Ectodermal cell (in vitro differentiated cells): ENCODE measurements at regions not wholly inside any gene's neighbourhood (a gene's known extent, or its start where the extent isn't known, plus 50 kb on each side); places are given as distances from the start of the nearest gene placed in this dataset.
"Not testable (repeated sequence)": the region's sequence is repeated elsewhere in the genome, so short reads cannot be mapped to it uniquely, and the experiment has no call there.

Experiments
- H3K27ac ChIP-seq: 2 replicates; pipeline ENCODE4 v1.7.0; 2013; ENCODE audit warnings: mild to moderate bottlenecking, low read depth, low read length; ENCODE audit not compliant: insufficient read depth, poor library complexity, severe bottlenecking
- H3K27me3 ChIP-seq: 2 replicates; pipeline ENCODE4 v1.7.0; 2013; ENCODE audit warnings: mild to moderate bottlenecking, low read length; ENCODE audit not compliant: insufficient read depth, control insufficient read depth, poor library complexity, severe bottlenecking
- H3K36me3 ChIP-seq: one replicate; pipeline ENCODE4 v1.7.0; 2013; ENCODE audit warnings: low read length; ENCODE audit not compliant: control insufficient read depth, insufficient read depth
- H3K4me1 ChIP-seq: one replicate; pipeline ENCODE4 v1.7.0; 2013; ENCODE audit warnings: low read length; ENCODE audit not compliant: control insufficient read depth, insufficient read depth
- H3K4me3 ChIP-seq: 2 replicates; pipeline ENCODE4 v1.7.0; 2013; ENCODE audit warnings: low read depth, low read length, control low read depth; ENCODE audit not compliant: insufficient read depth
- H3K9me3 ChIP-seq: 2 replicates; pipeline ENCODE4 v1.7.0; 2013; ENCODE audit warnings: mild to moderate bottlenecking, low read length, moderate library complexity; ENCODE audit not compliant: control insufficient read depth
- WGBS, 2 experiments: methylation state at CpG; one replicate each; pipeline ENCODE4 v1.1.7; 2013; ENCODE audit warnings: missing lambda C conversion rate in 2 of 2; 5-methylcytosine and 5-hydroxymethylcytosine counted together

- not testable (repeated sequence) for H3K4me1 ChIP-seq, H3K4me3 ChIP-seq, H3K27ac ChIP-seq, H3K36me3 ChIP-seq, H3K9me3 ChIP-seq, H3K27me3 ChIP-seq
- 91 to 99% methylated on average over 3 of the region's 3 CpGs for WGBS, 2 experiments
These were observed 257.2 kb upstream of the ZNF337 start for GRCh38 chr20:25953876-25954275.

GRCh38 chr20:25935230-25935629 is 238.6 kb upstream of the ZNF337 start:
- not testable (repeated sequence) for H3K4me3 ChIP-seq, H3K4me1 ChIP-seq, H3K27me3 ChIP-seq, H3K36me3 ChIP-seq, H3K9me3 ChIP-seq, H3K27ac ChIP-seq
- WGBS, 2 experiments = no CpG with 5 or more reads among the region's 2 CpGs

- not testable (repeated sequence) for H3K27ac ChIP-seq, H3K9me3 ChIP-seq, H3K27me3 ChIP-seq, H3K36me3 ChIP-seq, H3K4me1 ChIP-seq, H3K4me3 ChIP-seq
- 73 to 82% methylated on average over 5 of the region's 5 CpGs for WGBS, 2 experiments
These were observed 236.2 kb upstream of the ZNF337 start for GRCh38 chr20:25932806-25933205.

GRCh38 chr20:25932170-25932569 is 235.5 kb upstream of the ZNF337 start:
- H3K9me3 ChIP-seq, H3K4me1 ChIP-seq, H3K27me3 ChIP-seq, H3K4me3 ChIP-seq, H3K27ac ChIP-seq, H3K36me3 ChIP-seq: not testable (repeated sequence)
- 81 to 100% methylated on average over 2 of the region's 2 CpGs for WGBS, 2 experiments

GRCh38 chr20:25902321-25902720 is 205.7 kb upstream of the ZNF337 start:
- not testable (repeated sequence) for H3K36me3 ChIP-seq, H3K27me3 ChIP-seq, H3K27ac ChIP-seq, H3K9me3 ChIP-seq, H3K4me1 ChIP-seq, H3K4me3 ChIP-seq

GRCh38 chr20:25898663-25899062 is 202.0 kb upstream of the ZNF337 start:
- H3K36me3 ChIP-seq, H3K27ac ChIP-seq, H3K27me3 ChIP-seq, H3K9me3 ChIP-seq, H3K4me1 ChIP-seq, H3K4me3 ChIP-seq: not testable (repeated sequence)
- 82 to 90% methylated on average over 5 of the region's 5 CpGs for WGBS, 2 experiments

- WGBS, 2 experiments = 94 to 97% methylated on average over 2 of the region's 2 CpGs
These were observed 182.4 kb upstream of the ZNF337 start for GRCh38 chr20:25879096-25879495.

GRCh38 chr20:25868650-25868979 is 172.0 kb upstream of the ZNF337 start:
- H3K36me3 ChIP-seq, H3K9me3 ChIP-seq, H3K27ac ChIP-seq, H3K4me1 ChIP-seq: not testable (repeated sequence)
- Histone ChIP-seq H3K4me3 (peak overlapping the region; percentile 50), H3K27me3 (peaks cover 65% of the 10 kb centered on the region)
- WGBS, 2 experiments = 35 to 41% methylated on average over 17 of the region's 17 CpGs

More at GRCh38 chr20:25879096-25879495, 182.4 kb upstream of the ZNF337 start:
- H3K9me3 ChIP-seq, H3K4me3 ChIP-seq, H3K4me1 ChIP-seq, H3K27ac ChIP-seq, H3K36me3 ChIP-seq, H3K27me3 ChIP-seq: not testable (repeated sequence)

- 28 to 30% methylated on average over 46 of the region's 46 CpGs for WGBS, 2 experiments
- peak overlapping the region; percentile 50 for H3K4me3 ChIP-seq
- H3K27me3 ChIP-seq = peaks cover 70% of the 10 kb centered on the region
- H3K9me3 ChIP-seq = no peaks in the 10 kb centered on the region
- H3K4me1 ChIP-seq = peaks cover 10% of the 10 kb centered on the region
- no peak overlapping the region for H3K27ac ChIP-seq
- H3K36me3 ChIP-seq = no peaks in the 10 kb centered on the region
These were observed 171.4 kb upstream of the ZNF337 start for GRCh38 chr20:25867776-25868649.

GRCh38 chr20:25867015-25867775 is 170.5 kb upstream of the ZNF337 start:
- H3K36me3 ChIP-seq, H3K4me1 ChIP-seq, H3K9me3 ChIP-seq, H3K4me3 ChIP-seq, H3K27ac ChIP-seq: not testable (repeated sequence)
- H3K27me3 ChIP-seq = peaks cover 78% of the 10 kb centered on the region
- 90% methylated on average over 35 of the region's 35 CpGs for WGBS, 2 experiments
